Testis (tissue), 2 donors: ENCODE measurements at regions not wholly inside any gene's neighbourhood (a gene's known extent, or its start where the extent isn't known, plus 50 kb on each side); places are given as distances from the start of the nearest gene placed in this dataset.

ENCODE experiments used
- DNase-seq: peaks from one replicate; pipeline ENCODE4 v3.0.0-alpha.2; 2019
- H3K27ac ChIP-seq, 2 donors: fragments of 200-600 bp; sonication (generic); one replicate each; pipeline ENCODE4 v1.5.1; 2019
- H3K27me3 ChIP-seq: fragments of 200-600 bp; sonication (generic); one replicate; pipeline ENCODE4 v1.5.1; 2019
- H3K36me3 ChIP-seq: fragments of 200-600 bp; sonication (generic); one replicate; pipeline ENCODE4 v1.5.1; 2017; ENCODE audit warnings: low read depth; ENCODE audit errors: missing control alignments
- H3K4me1 ChIP-seq: fragments of 200-600 bp; sonication (generic); one replicate; pipeline ENCODE4 v1.5.1; 2019
- H3K4me3 ChIP-seq, 2 donors: fragments of 200-600 bp; sonication (generic); one replicate each; pipeline ENCODE4 v1.5.1; 2017 to 2019
- H3K9me3 ChIP-seq: fragments of 200-600 bp; sonication (generic); one replicate; pipeline ENCODE4 v1.5.1; 2017
- POLR2A ChIP-seq: fragments of 450-650 bp; IDR thresholded peaks from one replicate; pipeline ENCODE4 v1.6.1; 2017; ENCODE audit warnings: antibody characterized with exemption, mild to moderate bottlenecking, moderate library complexity
- WGBS, 2 donors: methylation state at CpG; one replicate each; pipeline ENCODE4 v1.1.5; 2018; 5-methylcytosine and 5-hydroxymethylcytosine counted together
- intact Hi-C: fragments of 100-400 bp; cut with DNase I; formaldehyde crosslinking; loops from one replicate; pipeline ENCODE4 v1.15.1; 2023; ENCODE audit warnings: low total_unique reads
- small RNA-seq, 2 donors: library from RNA; depleted of rRNA; stranded (forward); fragments of <200 nt; gene quantifications; one replicate each; pipeline ENCODE3, GENCODE V24; 2016
- TF ChIP-seq, protein P1 (sequence below), 3 experiments: fragments of 450-650 bp in 2 of 3; fragments of 200-600 bp in 1 of 3; sonication (generic) in 1 of 3; IDR thresholded peaks; one replicate each; pipeline ENCODE4 v1.5.1; 2016 to 2019; ENCODE audit warnings: antibody characterized with exemption in 3 of 3, mild to moderate bottlenecking in 2 of 3, moderate library complexity in 1 of 3

- intact Hi-C loops, result no loop called here
- Histone ChIP-seq H3K4me1 (no peaks in the 10 kb centered on the region), H3K27me3 (no peaks in the 10 kb centered on the region), H3K27ac (no peak overlapping the region), H3K36me3 (no peaks in the 10 kb centered on the region), H3K9me3 (no peaks in the 10 kb centered on the region), H3K4me3 (no peak overlapping the region)
- TF ChIP-seq, protein P1, sequence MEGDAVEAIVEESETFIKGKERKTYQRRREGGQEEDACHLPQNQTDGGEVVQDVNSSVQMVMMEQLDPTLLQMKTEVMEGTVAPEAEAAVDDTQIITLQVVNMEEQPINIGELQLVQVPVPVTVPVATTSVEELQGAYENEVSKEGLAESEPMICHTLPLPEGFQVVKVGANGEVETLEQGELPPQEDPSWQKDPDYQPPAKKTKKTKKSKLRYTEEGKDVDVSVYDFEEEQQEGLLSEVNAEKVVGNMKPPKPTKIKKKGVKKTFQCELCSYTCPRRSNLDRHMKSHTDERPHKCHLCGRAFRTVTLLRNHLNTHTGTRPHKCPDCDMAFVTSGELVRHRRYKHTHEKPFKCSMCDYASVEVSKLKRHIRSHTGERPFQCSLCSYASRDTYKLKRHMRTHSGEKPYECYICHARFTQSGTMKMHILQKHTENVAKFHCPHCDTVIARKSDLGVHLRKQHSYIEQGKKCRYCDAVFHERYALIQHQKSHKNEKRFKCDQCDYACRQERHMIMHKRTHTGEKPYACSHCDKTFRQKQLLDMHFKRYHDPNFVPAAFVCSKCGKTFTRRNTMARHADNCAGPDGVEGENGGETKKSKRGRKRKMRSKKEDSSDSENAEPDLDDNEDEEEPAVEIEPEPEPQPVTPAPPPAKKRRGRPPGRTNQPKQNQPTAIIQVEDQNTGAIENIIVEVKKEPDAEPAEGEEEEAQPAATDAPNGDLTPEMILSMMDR (IDR thresholded peaks at IDR 0.05), result no peak
- TF ChIP-seq POLR2A, result no peak
- no peak for DNase-seq
- WGBS, 2 donors, result 48 to 67% methylated on average over 1 of the region's 1 CpG
Observed at GRCh38 chr16:47753659-47754058, 292.5 kb downstream of the PHKB start.

Small RNA genes lying in the stretch of these regions (small RNA-seq; reads per million reads assigned to genes)
- gene AC141846.1, result 0 reads per million in 2 donors
